RWPE2 (cell line): ENCODE measurements at regions not wholly inside any gene's neighbourhood (a gene's known extent, or its start where the extent isn't known, plus 50 kb on each side); places are given as distances from the start of the nearest gene placed in this dataset.

Experiments used
- ATAC-seq: fragments of 200-7000 bp; cut with Tn5 transposase; 3 replicates; pipeline ENCODE4 v1.9.1; 2021; ENCODE audit warnings: low read depth
- DNase-seq: peaks from one replicate; pipeline ENCODE4 v3.0.0-alpha.2; 2020; ENCODE audit warnings: low spot score
- H3K27ac ChIP-seq: fragments of 450-650 bp; 2 replicates; pipeline ENCODE4 v1.5.1; 2017; ENCODE audit warnings: mild to moderate bottlenecking; ENCODE audit not compliant: poor library complexity, severe bottlenecking
- H3K27me3 ChIP-seq: fragments of 250-450 bp; sonication (Bioruptor Pico); 2 replicates; pipeline ENCODE4 v1.5.1; 2021; ENCODE audit warnings: mild to moderate bottlenecking, moderate library complexity; ENCODE audit not compliant: insufficient read depth, poor library complexity, severe bottlenecking
- H3K36me3 ChIP-seq: fragments of 250-450 bp; sonication (Bioruptor Pico); 2 replicates; pipeline ENCODE4 v1.5.1; 2020; ENCODE audit warnings: low read depth, mild to moderate bottlenecking, moderate library complexity
- H3K4me1 ChIP-seq: fragments of 250-450 bp; sonication (Bioruptor Pico); 2 replicates; pipeline ENCODE4 v1.5.1; 2021; ENCODE audit warnings: mild to moderate bottlenecking, moderate library complexity; ENCODE audit not compliant: insufficient read depth, poor library complexity, severe bottlenecking
- H3K4me3 ChIP-seq: fragments of 250-450 bp; sonication (Bioruptor Pico); 2 replicates; pipeline ENCODE4 v1.5.1; 2021; ENCODE audit warnings: mild to moderate bottlenecking, moderate library complexity; ENCODE audit not compliant: severe bottlenecking
- H3K9me3 ChIP-seq: fragments of 250-450 bp; sonication (Bioruptor Pico); 2 replicates; pipeline ENCODE4 v1.5.1; 2021; ENCODE audit warnings: mild to moderate bottlenecking, moderate library complexity; ENCODE audit not compliant: severe bottlenecking
- TF ChIP-seq, protein P1 (sequence below): fragments of 450-650 bp; IDR thresholded peaks from one replicate; pipeline ENCODE4 v1.5.1; 2017; ENCODE audit warnings: mild to moderate bottlenecking, moderate library complexity; ENCODE audit not compliant: poor library complexity, severe bottlenecking

DNA sequence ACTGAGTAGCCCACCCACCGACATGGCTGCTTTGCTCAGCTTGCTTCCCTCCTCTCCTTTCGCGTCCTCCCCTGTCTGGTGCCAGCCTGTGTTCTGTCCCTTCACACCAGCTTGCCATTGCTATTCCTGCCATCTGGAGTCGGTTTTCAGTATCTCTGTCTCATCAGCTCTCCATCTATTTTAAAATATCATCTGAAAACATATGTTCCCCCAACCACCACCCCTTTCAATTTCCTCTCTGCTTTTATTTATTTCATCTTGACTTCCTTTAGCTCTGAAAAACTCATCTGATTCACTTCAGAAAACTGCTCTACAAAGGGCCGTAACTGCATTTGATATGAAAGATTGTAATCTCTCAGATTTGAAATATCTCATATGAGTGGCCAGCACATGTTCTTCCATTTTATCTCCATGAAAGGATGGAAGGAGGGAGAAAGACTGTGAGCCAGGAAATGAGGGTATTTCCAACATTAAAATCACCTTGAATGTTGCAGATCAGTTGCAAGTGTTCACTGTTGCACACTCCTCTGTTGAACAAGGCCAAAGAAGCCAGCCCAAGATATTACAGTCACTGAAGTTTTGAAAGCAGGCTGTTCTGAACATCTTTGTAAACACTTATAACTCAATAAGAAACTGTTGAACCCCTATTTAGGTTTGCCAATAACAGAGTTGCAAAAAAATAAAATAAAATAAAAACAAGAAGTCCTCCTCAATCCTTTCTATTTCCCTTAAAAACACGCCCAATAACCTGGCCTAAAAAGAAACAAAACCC lies 202.4 kb upstream of the NEBL start:
- Histone ChIP-seq H3K27ac (peak overlapping the region; percentile 81), H3K36me3 (no peaks in the 10 kb centered on the region), H3K4me3 (no peak overlapping the region), H3K27me3 (no peaks in the 10 kb centered on the region), H3K4me1 (peaks cover 24% of the 10 kb centered on the region), H3K9me3 (no peaks in the 10 kb centered on the region)
- DNase-seq (no peak), ATAC-seq (no peak)
- TF ChIP-seq, protein P1, sequence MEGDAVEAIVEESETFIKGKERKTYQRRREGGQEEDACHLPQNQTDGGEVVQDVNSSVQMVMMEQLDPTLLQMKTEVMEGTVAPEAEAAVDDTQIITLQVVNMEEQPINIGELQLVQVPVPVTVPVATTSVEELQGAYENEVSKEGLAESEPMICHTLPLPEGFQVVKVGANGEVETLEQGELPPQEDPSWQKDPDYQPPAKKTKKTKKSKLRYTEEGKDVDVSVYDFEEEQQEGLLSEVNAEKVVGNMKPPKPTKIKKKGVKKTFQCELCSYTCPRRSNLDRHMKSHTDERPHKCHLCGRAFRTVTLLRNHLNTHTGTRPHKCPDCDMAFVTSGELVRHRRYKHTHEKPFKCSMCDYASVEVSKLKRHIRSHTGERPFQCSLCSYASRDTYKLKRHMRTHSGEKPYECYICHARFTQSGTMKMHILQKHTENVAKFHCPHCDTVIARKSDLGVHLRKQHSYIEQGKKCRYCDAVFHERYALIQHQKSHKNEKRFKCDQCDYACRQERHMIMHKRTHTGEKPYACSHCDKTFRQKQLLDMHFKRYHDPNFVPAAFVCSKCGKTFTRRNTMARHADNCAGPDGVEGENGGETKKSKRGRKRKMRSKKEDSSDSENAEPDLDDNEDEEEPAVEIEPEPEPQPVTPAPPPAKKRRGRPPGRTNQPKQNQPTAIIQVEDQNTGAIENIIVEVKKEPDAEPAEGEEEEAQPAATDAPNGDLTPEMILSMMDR: no peak

DNA sequence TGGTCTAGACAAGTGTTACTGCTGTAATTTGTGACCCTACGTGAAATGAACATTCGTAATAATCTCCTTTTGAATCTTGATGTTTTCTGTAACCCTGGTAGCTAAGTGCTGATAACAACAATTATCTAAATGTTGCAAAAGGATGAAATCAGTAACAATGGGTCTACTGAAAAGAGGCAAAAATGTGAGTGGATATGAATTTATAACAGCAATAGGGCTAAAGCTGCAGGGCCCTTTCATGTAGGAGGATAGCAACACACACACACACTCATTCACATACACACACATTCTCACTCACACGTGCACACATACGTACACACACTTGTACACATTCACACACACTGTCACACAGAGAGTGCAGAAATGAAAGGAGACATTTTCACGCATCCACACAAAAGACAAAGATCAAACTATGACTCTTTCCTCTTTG lies 200.8 kb upstream of the NEBL start:
- Histone ChIP-seq H3K4me1 (peaks cover 24% of the 10 kb centered on the region), H3K9me3 (no peaks in the 10 kb centered on the region), H3K36me3 (no peaks in the 10 kb centered on the region), H3K27me3 (no peaks in the 10 kb centered on the region), H3K4me3 (no peak overlapping the region), H3K27ac (peak overlapping the region; percentile 15)
- no peak for DNase-seq
- no peak for ATAC-seq
- TF ChIP-seq, protein P1: no peak

DNA sequence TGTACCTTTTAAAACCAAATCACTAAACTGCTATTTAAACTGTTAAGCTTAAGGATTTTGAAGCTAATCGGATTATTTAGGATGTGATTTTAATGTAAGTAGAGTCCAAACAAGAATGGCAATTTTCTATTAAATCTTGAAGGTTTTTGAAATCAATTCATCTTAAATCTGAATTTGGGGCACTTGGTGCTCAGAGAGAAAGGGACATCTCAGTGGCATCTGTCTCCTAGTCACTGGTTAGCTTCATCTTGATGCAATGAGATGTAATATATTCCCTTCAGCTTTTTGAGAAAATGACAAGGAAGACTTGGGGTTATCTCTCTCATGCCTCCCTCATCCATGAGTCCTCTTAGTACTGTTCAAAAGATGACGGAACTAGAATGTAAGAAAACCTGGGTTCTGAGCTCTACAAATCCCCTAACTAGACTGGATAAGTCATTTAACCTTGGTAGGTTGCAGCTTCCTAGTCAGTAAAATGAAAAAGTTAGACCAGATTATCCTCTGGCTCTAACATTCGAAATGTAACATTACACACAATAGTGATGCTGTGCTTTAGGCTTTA lies 198.5 kb upstream of the NEBL start:
- Histone ChIP-seq H3K27me3 (no peaks in the 10 kb centered on the region), H3K4me1 (peaks cover 14% of the 10 kb centered on the region), H3K9me3 (no peaks in the 10 kb centered on the region), H3K27ac (no peak overlapping the region), H3K36me3 (no peaks in the 10 kb centered on the region), H3K4me3 (no peak overlapping the region)
- TF ChIP-seq, protein P1: no peak
- DNase-seq: no peak
- ATAC-seq: no peak

DNA sequence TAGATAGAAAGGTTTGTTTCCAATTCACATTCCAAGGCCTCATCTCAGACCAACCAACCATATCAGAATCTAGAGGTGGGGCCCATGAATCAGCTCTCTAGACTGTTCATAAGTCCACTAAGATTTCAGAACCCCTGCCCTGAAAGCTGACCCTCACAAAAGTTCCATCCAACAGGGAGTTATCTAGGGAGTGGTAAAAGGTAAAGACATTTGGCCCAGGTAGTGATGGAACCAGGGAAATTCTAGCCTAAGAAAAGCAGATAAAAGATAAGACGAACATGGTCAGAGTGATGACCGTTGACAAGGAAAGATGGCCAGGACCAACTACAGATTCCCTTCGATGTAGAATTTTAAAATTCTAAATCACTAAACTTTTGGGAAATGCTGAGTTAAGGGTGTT lies 198.0 kb upstream of the NEBL start:
- Histone ChIP-seq H3K36me3 (no peaks in the 10 kb centered on the region), H3K4me1 (peaks cover 13% of the 10 kb centered on the region), H3K4me3 (no peak overlapping the region), H3K27ac (no peak overlapping the region), H3K27me3 (no peaks in the 10 kb centered on the region), H3K9me3 (no peaks in the 10 kb centered on the region)
- no peak for DNase-seq
- TF ChIP-seq, protein P1: no peak
- no peak for ATAC-seq
